ENCODE measurements at regions not wholly inside any gene's neighbourhood (a gene's known extent, or its start where the extent isn't known, plus 50 kb on each side); places are given as distances from the start of the nearest gene placed in this dataset.

GRCh38 chr21:16072221-16072620 is 342.4 kb downstream of the USP25 start:
- Histone ChIP-seq H3K27me3 (ENCODE audit: insufficient read depth, low read length) (no peaks in the 10 kb centered on the region), H3K4ac (ENCODE audit: low read depth, low read length) (no peak overlapping the region), H3K36me3 (ENCODE audit: control insufficient read depth in 1 of 2, insufficient read depth in 2 of 2, low read length in 2 of 2) (no peaks in the 10 kb centered on the region), H3K14ac (ENCODE audit: low read length) (no peak overlapping the region), H3K27ac (ENCODE audit: low read depth, low read length) (no peak overlapping the region), H3K4me3 (ENCODE audit: low read depth, low read length) (no peak overlapping the region), H3K4me1 (ENCODE audit: control insufficient read depth in 1 of 2, insufficient read depth in 2 of 2, low read length in 2 of 2) (peaks cover 0 to 3% of the 10 kb centered on the region in 2 experiments), H3K79me2 (ENCODE audit: control insufficient read depth, insufficient read depth, low read length, poor library complexity) (no peaks in the 10 kb centered on the region), H3K9ac (ENCODE audit: low read length) (no peak overlapping the region), H4K8ac (ENCODE audit: low read depth, low read length) (no peak overlapping the region), H4K12ac (ENCODE audit: low read depth, low read length) (no peak overlapping the region), H3K23ac (ENCODE audit: low read length) (no peak overlapping the region), H3K9me3 (ENCODE audit: insufficient read depth, low read depth, low read length) (no peaks in the 10 kb centered on the region), H2AFZ (ENCODE audit: insufficient read depth, low read length, poor library complexity) (no peak overlapping the region), H3K18ac (ENCODE audit: low read length) (no peak overlapping the region), H2AK5ac (ENCODE audit: low read length) (no peak overlapping the region), H2BK120ac (ENCODE audit: insufficient read depth, low read length, poor library complexity) (no peak overlapping the region), H2BK12ac (ENCODE audit: low read length) (no peak overlapping the region), H3K79me1 (ENCODE audit: low read length) (no peaks in the 10 kb centered on the region), H2BK5ac (ENCODE audit: low read depth, low read length, poor library complexity) (no peak overlapping the region), H3K4me2 (ENCODE audit: low read length) (no peak overlapping the region), H4K91ac (ENCODE audit: low read depth, low read length) (no peak overlapping the region)
- WGBS (ENCODE audit: extremely low coverage, insufficient coverage, insufficient read length): no CpG with 5 or more reads among the region's 3 CpGs
- no peak for DNase-seq

GRCh38 chr21:16072737-16073136 is 343.0 kb downstream of the USP25 start:
- H2AFZ ChIP-seq (ENCODE audit: insufficient read depth, low read length, poor library complexity): no peak overlapping the region
- peaks cover 0 to 3% of the 10 kb centered on the region in 2 experiments for H3K4me1 ChIP-seq (ENCODE audit: control insufficient read depth in 1 of 2, insufficient read depth in 2 of 2, low read length in 2 of 2)

GRCh38 chr21:16073586-16073985 is 343.8 kb downstream of the USP25 start:
- Histone ChIP-seq H3K18ac (ENCODE audit: low read length) (no peak overlapping the region), H3K14ac (ENCODE audit: low read length) (no peak overlapping the region), H3K79me1 (ENCODE audit: low read length) (no peaks in the 10 kb centered on the region), H2AK5ac (ENCODE audit: low read length) (no peak overlapping the region), H3K4me1 (ENCODE audit: control insufficient read depth in 1 of 2, insufficient read depth in 2 of 2, low read length in 2 of 2) (peaks cover 0 to 3% of the 10 kb centered on the region in 2 experiments), H3K27ac (ENCODE audit: low read depth, low read length) (no peak overlapping the region), H2BK5ac (ENCODE audit: low read depth, low read length, poor library complexity) (no peak overlapping the region), H2BK120ac (ENCODE audit: insufficient read depth, low read length, poor library complexity) (no peak overlapping the region), H3K79me2 (ENCODE audit: control insufficient read depth, insufficient read depth, low read length, poor library complexity) (no peaks in the 10 kb centered on the region), H3K4me3 (ENCODE audit: low read depth, low read length) (no peak overlapping the region), H2BK12ac (ENCODE audit: low read length) (no peak overlapping the region), H3K27me3 (ENCODE audit: insufficient read depth, low read length) (no peaks in the 10 kb centered on the region), H3K9me3 (ENCODE audit: insufficient read depth, low read depth, low read length) (no peaks in the 10 kb centered on the region), H4K12ac (ENCODE audit: low read depth, low read length) (no peak overlapping the region), H3K9ac (ENCODE audit: low read length) (no peak overlapping the region), H4K8ac (ENCODE audit: low read depth, low read length) (no peak overlapping the region), H3K36me3 (ENCODE audit: control insufficient read depth in 1 of 2, insufficient read depth in 2 of 2, low read length in 2 of 2) (no peaks in the 10 kb centered on the region), H2AFZ (ENCODE audit: insufficient read depth, low read length, poor library complexity) (no peak overlapping the region), H3K23ac (ENCODE audit: low read length) (no peak overlapping the region), H3K4ac (ENCODE audit: low read depth, low read length) (no peak overlapping the region), H3K4me2 (ENCODE audit: low read length) (no peak overlapping the region), H4K91ac (ENCODE audit: low read depth, low read length) (no peak overlapping the region)
- no peak for DNase-seq
- no CpG with 5 or more reads among the region's 2 CpGs for WGBS (ENCODE audit: extremely low coverage, insufficient coverage, insufficient read length)

More at GRCh38 chr21:16072737-16073136, 343.0 kb downstream of the USP25 start:
- no peak overlapping the region for H4K8ac ChIP-seq (ENCODE audit: low read depth, low read length)
- H3K79me1 ChIP-seq (ENCODE audit: low read length): no peaks in the 10 kb centered on the region
- H2BK12ac ChIP-seq (ENCODE audit: low read length): no peak overlapping the region
- H3K36me3 ChIP-seq (ENCODE audit: control insufficient read depth in 1 of 2, insufficient read depth in 2 of 2, low read length in 2 of 2): no peaks in the 10 kb centered on the region
- H3K18ac ChIP-seq (ENCODE audit: low read length): no peak overlapping the region
- H3K9me3 ChIP-seq (ENCODE audit: insufficient read depth, low read depth, low read length): no peaks in the 10 kb centered on the region
- no peaks in the 10 kb centered on the region for H3K27me3 ChIP-seq (ENCODE audit: insufficient read depth, low read length)
- no peak overlapping the region for H2BK120ac ChIP-seq (ENCODE audit: insufficient read depth, low read length, poor library complexity)
- H2BK5ac ChIP-seq (ENCODE audit: low read depth, low read length, poor library complexity): no peak overlapping the region
- H3K23ac ChIP-seq (ENCODE audit: low read length): no peak overlapping the region
- H3K4me3 ChIP-seq (ENCODE audit: low read depth, low read length): no peak overlapping the region
- WGBS (ENCODE audit: extremely low coverage, insufficient coverage, insufficient read length): no CpG with 5 or more reads among the region's 6 CpGs
- no peak overlapping the region for H3K27ac ChIP-seq (ENCODE audit: low read depth, low read length)
- no peak overlapping the region for H3K14ac ChIP-seq (ENCODE audit: low read length)
- no peak overlapping the region for H3K9ac ChIP-seq (ENCODE audit: low read length)
- no peaks in the 10 kb centered on the region for H3K79me2 ChIP-seq (ENCODE audit: control insufficient read depth, insufficient read depth, low read length, poor library complexity)
- no peak overlapping the region for H3K4me2 ChIP-seq (ENCODE audit: low read length)
- no peak overlapping the region for H4K91ac ChIP-seq (ENCODE audit: low read depth, low read length)
- no peak overlapping the region for H3K4ac ChIP-seq (ENCODE audit: low read depth, low read length)
- no peak overlapping the region for H4K12ac ChIP-seq (ENCODE audit: low read depth, low read length)
- H2AK5ac ChIP-seq (ENCODE audit: low read length): no peak overlapping the region
- no peak for DNase-seq

GRCh38 chr21:16074950-16075489 is 345.2 kb downstream of the USP25 start:
- no peak overlapping the region for H4K8ac ChIP-seq (ENCODE audit: low read depth, low read length)
- H2BK12ac ChIP-seq (ENCODE audit: low read length): no peak overlapping the region
- H3K79me2 ChIP-seq (ENCODE audit: control insufficient read depth, insufficient read depth, low read length, poor library complexity): no peaks in the 10 kb centered on the region
- H3K79me1 ChIP-seq (ENCODE audit: low read length): no peaks in the 10 kb centered on the region
- no peak overlapping the region for H2BK5ac ChIP-seq (ENCODE audit: low read depth, low read length, poor library complexity)
- no peak overlapping the region for H4K91ac ChIP-seq (ENCODE audit: low read depth, low read length)
- H3K36me3 ChIP-seq (ENCODE audit: control insufficient read depth in 1 of 2, insufficient read depth in 2 of 2, low read length in 2 of 2): no peaks in the 10 kb centered on the region
- H3K27ac ChIP-seq (ENCODE audit: low read depth, low read length): no peak overlapping the region
- H3K4ac ChIP-seq (ENCODE audit: low read depth, low read length): no peak overlapping the region
- H2BK120ac ChIP-seq (ENCODE audit: insufficient read depth, low read length, poor library complexity): no peak overlapping the region
- H3K23ac ChIP-seq (ENCODE audit: low read length): no peak overlapping the region
- no peak overlapping the region for H4K12ac ChIP-seq (ENCODE audit: low read depth, low read length)
- no peaks in the 10 kb centered on the region for H3K9me3 ChIP-seq (ENCODE audit: insufficient read depth, low read depth, low read length)
- DNase-seq: no peak
- H3K18ac ChIP-seq (ENCODE audit: low read length): no peak overlapping the region
- H3K14ac ChIP-seq (ENCODE audit: low read length): no peak overlapping the region
- no peak overlapping the region for H2AFZ ChIP-seq (ENCODE audit: insufficient read depth, low read length, poor library complexity)
- no peaks in the 10 kb centered on the region for H3K27me3 ChIP-seq (ENCODE audit: insufficient read depth, low read length)
- no peak overlapping the region for H3K4me2 ChIP-seq (ENCODE audit: low read length)
- no peak overlapping the region for H3K4me3 ChIP-seq (ENCODE audit: low read depth, low read length)
- no peak overlapping the region for H2AK5ac ChIP-seq (ENCODE audit: low read length)
- WGBS (ENCODE audit: extremely low coverage, insufficient coverage, insufficient read length): no CpG with 5 or more reads among the region's 3 CpGs
- H3K9ac ChIP-seq (ENCODE audit: low read length): no peak overlapping the region
- peaks cover 0 to 3% of the 10 kb centered on the region in 2 experiments for H3K4me1 ChIP-seq (ENCODE audit: control insufficient read depth in 1 of 2, insufficient read depth in 2 of 2, low read length in 2 of 2)
